ENCODE measurements at regions not wholly inside any gene's neighbourhood (a gene's known extent, or its start where the extent isn't known, plus 50 kb on each side); places are given as distances from the start of the nearest gene placed in this dataset.

DNA sequence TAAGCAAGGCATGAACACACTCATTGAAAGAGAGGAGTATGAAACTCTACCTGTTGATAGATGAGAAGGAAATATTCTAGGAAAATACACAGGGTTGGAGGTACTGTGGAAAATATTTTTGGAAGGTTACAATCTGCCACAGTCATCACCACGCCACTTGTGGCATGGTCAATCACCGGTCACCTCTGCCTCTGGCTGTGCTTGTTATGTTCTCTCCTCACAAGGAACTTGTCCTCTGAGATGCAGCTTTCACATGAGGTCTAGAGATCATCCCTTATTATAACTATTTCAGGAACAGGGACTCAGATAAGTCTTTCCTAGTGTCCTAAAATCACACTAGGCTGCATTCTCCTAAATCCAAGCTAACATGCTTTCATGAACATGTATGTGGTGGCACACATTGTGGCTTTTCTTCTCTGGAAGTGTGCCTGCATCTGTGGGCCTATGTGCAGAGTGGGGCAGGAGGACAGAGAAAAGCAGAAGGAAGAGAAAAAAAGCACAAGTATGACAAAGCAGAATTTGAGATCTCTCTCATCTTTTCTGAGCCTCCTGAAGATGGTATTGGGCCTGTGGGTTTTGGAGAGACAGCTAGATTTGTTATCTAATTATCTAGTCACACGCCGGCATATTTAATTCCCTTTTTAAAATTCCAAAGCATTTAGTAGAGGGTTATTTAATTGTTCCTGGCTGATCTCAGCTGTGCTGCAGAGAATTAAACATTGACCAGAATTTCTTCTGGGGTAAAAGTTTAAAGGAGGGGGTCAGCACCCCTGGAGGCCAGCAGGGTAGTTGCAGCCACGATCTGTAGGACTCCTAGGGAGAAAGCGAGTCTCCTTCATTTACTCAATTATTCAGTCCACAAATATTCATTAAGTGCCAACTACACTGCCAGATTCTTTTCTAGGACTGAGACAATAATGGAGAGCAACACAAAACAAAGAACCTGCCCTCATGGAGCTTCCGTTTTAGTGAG, 294.6 kb downstream of the RDH14 start:
- DNase-seq (ENCODE audit: low read depth in 3 of 3) = no peak

GRCh38 chr2:18262601-18263000, 297.9 kb downstream of the RDH14 start:
- DNase-seq (ENCODE audit: low read depth in 3 of 3) = no peak

DNA sequence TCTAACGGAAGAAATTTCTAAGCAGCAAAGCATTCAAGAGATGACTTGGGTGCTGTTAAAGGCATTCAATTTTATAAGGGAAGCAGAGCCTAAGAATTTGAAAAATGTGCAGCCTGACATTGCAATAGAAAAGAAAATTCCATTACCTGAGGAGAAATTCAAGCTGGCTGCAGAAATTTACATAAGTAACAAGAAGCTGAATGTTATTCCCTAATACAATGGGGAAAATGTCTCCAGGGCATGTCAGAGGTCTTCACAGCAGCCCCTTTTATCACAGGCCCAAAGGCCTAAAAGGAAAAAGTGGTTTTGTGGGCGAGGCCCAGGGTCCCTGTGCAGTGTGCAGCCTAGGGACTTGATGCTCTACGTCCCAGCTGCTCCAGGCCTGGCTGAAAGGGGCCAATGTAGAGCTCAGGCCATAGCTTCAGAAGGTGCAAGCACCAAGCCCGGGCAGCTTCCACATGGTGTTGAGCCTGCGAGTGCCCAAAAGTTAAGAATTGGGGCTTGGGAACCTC, 306.7 kb downstream of the RDH14 start:
- no peak for DNase-seq (ENCODE audit: low read depth in 3 of 3)

DNA sequence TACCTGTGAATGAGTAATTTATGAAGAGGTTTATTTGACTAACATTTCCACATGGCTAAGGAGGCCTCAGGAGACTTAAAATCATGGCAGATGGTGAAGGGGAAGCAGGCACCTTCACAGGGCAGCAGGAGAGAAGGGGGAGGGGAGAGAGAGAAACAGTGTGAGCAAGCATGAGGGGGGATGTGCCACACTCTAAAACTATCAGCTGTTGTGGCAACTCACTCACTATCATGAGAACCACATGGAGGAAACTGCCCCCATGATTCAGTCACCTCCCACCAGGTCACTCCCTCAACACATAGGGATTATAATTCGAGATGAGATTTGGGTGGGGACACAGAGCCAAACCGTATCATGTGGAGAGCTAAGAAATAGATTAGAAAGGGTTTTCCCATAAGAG, 309.0 kb downstream of the RDH14 start:
- no peak for DNase-seq (ENCODE audit: low read depth in 3 of 3)

GRCh38 chr2:18247282-18248110, 313.0 kb downstream of the RDH14 start:
- no peak for DNase-seq (ENCODE audit: low read depth in 3 of 3)

DNA sequence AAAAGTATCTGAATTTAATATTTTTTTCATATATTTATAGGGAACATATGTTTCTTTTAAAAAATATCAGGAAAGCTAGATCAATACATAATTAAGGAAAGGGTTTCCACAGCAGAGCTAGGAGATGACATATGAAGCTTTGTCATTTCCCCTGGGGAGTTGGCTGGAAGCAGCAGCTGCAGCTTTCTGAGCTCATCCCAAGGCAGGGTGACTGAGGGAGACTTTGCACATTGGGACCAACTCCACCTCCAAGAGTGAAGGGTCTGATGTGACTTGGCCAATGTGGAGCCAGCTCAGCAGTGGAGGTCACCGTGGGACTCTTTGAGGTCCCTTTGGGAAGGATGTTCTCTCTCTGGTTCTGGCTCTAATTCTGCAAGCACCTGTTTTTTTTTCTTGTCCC, 315.1 kb downstream of the RDH14 start:
- no peak for DNase-seq (ENCODE audit: low read depth in 3 of 3)

GRCh38 chr2:18244845-18245244, 315.6 kb downstream of the RDH14 start:
- DNase-seq (ENCODE audit: low read depth in 3 of 3) = no peak

DNA sequence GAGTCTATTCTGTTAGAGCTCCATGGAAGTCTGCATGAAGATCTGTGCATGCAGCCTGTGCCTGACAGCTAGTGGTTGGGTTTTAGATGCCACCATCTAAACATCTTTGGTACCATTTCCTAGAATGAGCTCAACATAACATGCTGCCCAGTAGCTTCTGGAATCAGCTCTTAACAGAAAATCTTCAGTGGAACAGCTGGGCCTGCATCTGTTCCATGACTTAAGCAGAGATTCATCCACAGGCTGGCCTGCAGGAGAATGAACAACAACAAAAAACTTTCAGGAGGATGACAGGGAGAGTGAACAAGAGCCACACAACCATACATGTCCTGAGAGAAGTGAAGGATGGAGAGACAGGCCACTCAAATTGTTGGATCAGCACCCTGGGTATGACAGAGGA, 316.6 kb downstream of the RDH14 start:
- DNase-seq (ENCODE audit: low read depth in 3 of 3) = no peak

GRCh38 chr2:18242716-18243115, 317.7 kb downstream of the RDH14 start:
- no peak for DNase-seq (ENCODE audit: low read depth in 3 of 3)

- DNase-seq (ENCODE audit: low read depth in 3 of 3) = no peak
Measured at GRCh38 chr2:18238209-18238608, 322.2 kb downstream of the RDH14 start.

- DNase-seq (ENCODE audit: low read depth in 3 of 3) = no peak
Measured at GRCh38 chr2:18237298-18237697, 323.2 kb downstream of the RDH14 start.

DNA sequence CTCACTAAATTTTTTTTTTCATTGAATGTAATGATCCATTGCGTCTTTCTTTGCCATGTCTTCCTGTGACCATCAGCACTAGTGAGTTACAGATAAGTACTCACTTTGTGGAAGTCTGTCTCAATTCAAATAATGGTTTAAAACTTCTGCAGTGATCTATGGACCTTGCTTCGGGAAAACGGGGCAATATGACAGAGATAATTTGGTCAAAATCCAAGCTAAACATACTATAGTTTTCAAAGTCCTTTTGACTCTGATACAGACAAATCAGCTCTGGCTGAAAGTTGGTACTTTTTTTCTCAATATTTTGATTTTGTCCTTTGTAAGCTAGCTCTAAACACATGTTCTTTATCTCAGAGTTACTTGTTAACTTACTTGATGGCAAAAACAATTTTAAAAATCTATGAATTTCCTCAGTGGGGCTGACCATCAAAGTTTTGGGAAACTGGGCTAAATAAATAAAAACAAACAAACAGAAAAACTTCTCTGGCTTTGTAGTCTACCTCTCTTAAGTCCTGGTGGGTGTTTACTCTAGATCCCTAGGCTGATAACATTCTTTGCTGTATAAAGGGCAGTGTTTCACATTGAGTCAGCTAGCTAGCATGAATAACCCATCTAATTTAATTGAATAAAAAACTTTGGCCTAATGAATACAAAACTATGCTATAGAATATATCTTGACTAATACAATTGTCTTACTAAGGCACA, 327.6 kb downstream of the RDH14 start:
- DNase-seq (ENCODE audit: low read depth in 3 of 3) = no peak

DNA sequence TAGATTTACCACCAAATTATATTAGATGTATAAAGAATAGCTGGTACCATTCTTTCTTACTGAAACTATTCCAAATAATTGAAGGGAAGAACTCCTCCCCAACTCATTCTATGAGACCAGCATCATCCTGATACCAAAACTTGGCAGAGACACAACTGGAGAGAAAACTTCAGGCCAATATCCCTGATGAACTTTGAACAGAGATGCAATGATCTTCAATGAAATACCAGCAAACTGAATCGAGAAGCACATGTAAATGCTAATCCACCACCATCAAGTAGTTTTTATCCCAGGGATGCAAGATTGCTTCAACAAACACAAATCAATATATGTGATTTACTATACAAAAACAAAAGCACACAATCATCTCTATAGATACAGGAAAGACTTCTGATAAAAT, 329.8 kb downstream of the RDH14 start:
- DNase-seq (ENCODE audit: low read depth in 3 of 3) = no peak

- no peak for DNase-seq (ENCODE audit: low read depth in 3 of 3)
Measured at GRCh38 chr2:18219676-18220075, 340.8 kb downstream of the RDH14 start.

DNA sequence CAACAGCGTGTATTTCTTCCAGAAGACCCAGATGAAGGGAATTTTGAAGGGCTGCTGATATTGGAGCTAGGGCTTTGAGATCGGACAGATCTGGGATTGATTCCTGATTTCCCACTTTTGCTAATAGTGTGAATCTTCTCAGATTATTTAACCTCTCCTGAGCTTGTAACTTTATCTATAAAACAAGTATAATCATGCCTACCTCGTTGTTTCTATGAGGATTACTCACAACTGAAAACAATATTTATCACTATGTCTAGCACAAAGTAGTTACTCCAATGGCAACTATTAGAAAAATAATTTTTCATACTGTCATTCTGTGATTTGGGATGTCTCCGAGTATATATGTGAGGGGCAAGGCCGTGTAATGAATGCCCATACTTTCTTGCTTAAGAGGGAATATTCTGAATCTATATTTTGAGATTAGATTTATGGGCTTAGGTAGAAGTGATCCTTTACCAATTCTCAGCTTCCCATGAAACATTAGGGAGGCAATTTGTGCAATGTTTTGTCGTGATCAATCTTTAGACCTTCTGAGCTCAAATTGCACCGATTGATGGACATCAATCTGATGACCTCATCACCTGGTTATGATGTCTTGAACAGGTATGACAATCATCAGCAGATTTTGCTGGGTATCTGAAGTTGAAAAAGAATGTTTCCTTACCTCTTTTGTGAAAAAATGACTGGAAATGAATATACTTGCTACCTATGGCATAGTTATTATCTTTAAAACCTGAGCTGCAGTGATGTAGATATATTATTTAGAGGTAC, 339.9 kb downstream of the KCNS3 start:
- no peak for DNase-seq (ENCODE audit: low read depth in 3 of 3)

DNA sequence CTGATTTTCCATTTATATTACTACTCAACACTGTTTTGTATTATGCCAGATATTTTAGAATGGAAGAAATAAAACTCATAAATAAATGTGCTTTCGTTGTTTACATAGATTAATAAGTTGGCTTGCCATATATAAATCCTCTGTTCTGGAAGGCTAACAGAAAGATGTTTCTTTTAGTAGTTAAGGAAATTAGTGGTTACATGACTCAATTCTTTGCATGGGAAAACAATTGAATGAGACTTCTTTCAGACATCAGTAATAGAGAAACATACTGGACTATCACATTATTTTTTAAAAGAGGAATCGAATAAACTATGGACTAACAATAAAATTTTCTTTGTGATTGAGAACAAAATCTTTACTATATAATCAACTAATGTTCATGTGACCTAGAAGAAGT, 336.5 kb downstream of the KCNS3 start:
- DNase-seq (ENCODE audit: low read depth in 3 of 3) = no peak

GRCh38 chr2:18213986-18214385, 335.5 kb downstream of the KCNS3 start:
- no peak for DNase-seq (ENCODE audit: low read depth in 3 of 3)

DNA sequence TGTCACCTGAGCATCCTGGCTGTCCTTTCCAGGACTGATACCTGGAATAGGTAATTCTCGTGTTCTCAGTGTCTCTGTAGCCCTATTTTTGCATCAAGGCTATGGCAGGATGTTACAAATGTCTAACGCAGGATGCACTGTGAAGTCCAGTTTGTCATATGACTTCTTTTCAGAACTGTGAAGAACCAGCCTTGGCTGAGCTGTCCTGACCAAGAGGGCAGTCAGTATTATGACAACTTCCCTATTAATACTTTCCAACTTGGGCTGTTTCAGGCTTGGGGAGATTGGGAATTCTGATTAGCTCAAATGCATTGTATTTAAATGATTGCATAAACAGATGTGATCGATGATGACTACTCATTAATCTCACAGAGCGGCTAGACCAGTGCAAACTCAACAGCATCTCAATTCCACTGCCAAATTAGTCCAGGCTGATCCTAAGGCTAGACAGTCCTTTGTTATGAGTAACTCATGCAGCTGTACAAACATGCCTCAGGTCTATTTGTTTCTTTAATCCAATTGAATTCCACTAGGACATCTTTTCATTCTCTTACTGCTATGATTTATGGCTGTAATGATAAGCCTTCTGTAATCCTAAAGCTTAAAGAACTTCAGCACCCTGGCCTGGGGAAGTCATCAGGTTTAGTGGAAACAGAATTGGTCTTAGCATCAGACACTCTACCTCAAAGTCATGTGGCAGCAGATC, 331.6 kb downstream of the KCNS3 start:
- DNase-seq (ENCODE audit: low read depth in 3 of 3) = no peak

DNA sequence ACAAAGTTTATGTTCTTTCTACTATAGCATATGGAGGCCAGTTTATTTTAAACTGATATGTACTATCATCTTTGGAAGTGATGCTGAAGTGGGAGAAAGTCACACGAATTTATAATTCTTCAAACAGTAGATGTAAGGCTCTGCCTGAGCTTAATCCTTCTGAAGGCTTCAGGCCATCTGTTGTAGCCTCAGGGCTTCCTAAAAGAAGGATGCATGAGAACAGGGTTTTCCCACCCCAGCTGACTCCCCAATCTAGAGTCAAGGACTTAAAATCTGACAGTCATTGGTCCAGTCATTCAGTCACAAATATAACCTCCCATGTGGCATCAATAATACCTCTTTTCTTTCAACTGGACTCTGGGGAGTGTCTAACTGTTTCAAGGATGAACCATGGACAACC, 330.5 kb downstream of the KCNS3 start:
- DNase-seq (ENCODE audit: low read depth in 3 of 3) = no peak

DNA sequence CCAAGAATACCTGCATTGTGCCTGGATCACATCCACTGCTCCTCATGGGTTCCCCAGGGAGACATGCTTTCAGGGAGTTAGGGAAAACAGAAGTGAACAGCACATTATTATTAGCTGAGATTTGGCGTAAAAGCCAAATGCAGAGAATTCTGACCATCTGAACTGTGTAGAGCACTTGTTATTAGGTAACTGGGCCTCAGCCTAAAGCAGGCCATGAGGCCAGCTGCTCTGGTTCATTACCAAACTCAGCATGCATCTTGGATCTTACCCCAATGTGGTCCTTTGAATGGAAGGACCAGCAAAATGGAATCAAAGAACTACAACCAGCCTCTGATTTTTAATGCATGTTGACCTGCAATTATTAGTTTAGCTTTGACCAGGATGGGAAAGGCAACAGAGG, 322.3 kb downstream of the KCNS3 start:
- DNase-seq (ENCODE audit: low read depth in 3 of 3) = no peak

- no peak for DNase-seq (ENCODE audit: low read depth in 3 of 3)
Measured at GRCh38 chr2:18198677-18199076, 320.2 kb downstream of the KCNS3 start.

Data from stimulated activated CD4-positive, alpha-beta T cell treated with anti-CD3 and anti-CD28 coated beads, TNF-alpha, amount 100 ng/mL, for 24 hours (primary cell).